ENCODE measurements at regions not wholly inside any gene's neighbourhood (a gene's known extent, or its start where the extent isn't known, plus 50 kb on each side); places are given as distances from the start of the nearest gene placed in this dataset.

GRCh38 chr14:85334316-85334715 is 195.6 kb upstream of the FLRT2 start:
- intact Hi-C loops (cut with DNase I): no loop called here
- H3K4me1 ChIP-seq: no peaks in the 10 kb centered on the region
- no peak for TF ChIP-seq CTCF (IDR thresholded peaks at IDR 0.05)
- no peak overlapping the region for H3K27ac ChIP-seq
- WGBS, 2 donors: 69 to 71% methylated on average over 3 of the region's 3 CpGs
- no peaks in the 10 kb centered on the region for H3K27me3 ChIP-seq
- ATAC-seq: no peak
- H3K9me3 ChIP-seq: no peaks in the 10 kb centered on the region
- no peak overlapping the region for H3K4me3 ChIP-seq
- DNase-seq: no peak
- H3K36me3 ChIP-seq: no peaks in the 10 kb centered on the region
- no peak for FAIRE-seq

- 96 to 97% methylated on average over 1 of the region's 1 CpG for WGBS, 2 donors
- Histone ChIP-seq H3K9me3 (no peaks in the 10 kb centered on the region), H3K4me3 (no peak overlapping the region), H3K27me3 (no peaks in the 10 kb centered on the region), H3K36me3 (no peaks in the 10 kb centered on the region), H3K4me1 (no peaks in the 10 kb centered on the region), H3K27ac (no peak overlapping the region)
- ATAC-seq (no peak), FAIRE-seq (no peak), DNase-seq (no peak)
- intact Hi-C loops (cut with DNase I): no loop called here
- TF ChIP-seq CTCF (IDR thresholded peaks at IDR 0.05): no peak
Observed at GRCh38 chr14:85336257-85336656, 193.7 kb upstream of the FLRT2 start.

GRCh38 chr14:85336817-85337216 is 193.1 kb upstream of the FLRT2 start:
- TF ChIP-seq CTCF (IDR thresholded peaks at IDR 0.05): no peak
- DNase-seq (no peak), FAIRE-seq (no peak), ATAC-seq (no peak)
- Histone ChIP-seq H3K4me3 (no peak overlapping the region), H3K4me1 (no peaks in the 10 kb centered on the region), H3K36me3 (no peaks in the 10 kb centered on the region), H3K27me3 (no peaks in the 10 kb centered on the region), H3K27ac (no peak overlapping the region), H3K9me3 (no peaks in the 10 kb centered on the region)
- WGBS, 2 donors: 72 to 77% methylated on average over 5 of the region's 5 CpGs
- intact Hi-C loops (cut with DNase I): no loop called here

- Histone ChIP-seq H3K27me3 (no peaks in the 10 kb centered on the region), H3K4me1 (no peaks in the 10 kb centered on the region), H3K4me3 (no peak overlapping the region), H3K36me3 (no peaks in the 10 kb centered on the region), H3K27ac (no peak overlapping the region), H3K9me3 (no peaks in the 10 kb centered on the region)
- no peak for FAIRE-seq
- no peak for DNase-seq
- intact Hi-C loops (cut with DNase I): no loop called here
- TF ChIP-seq CTCF (IDR thresholded peaks at IDR 0.05): no peak
- WGBS, 2 donors: 82 to 86% methylated on average over 2 of the region's 2 CpGs
- ATAC-seq: no peak
Observed at GRCh38 chr14:85338895-85339294, 191.0 kb upstream of the FLRT2 start.

GRCh38 chr14:85342858-85343607 is 186.9 kb upstream of the FLRT2 start:
- Histone ChIP-seq H3K36me3 (no peaks in the 10 kb centered on the region), H3K27ac (no peak overlapping the region), H3K27me3 (no peaks in the 10 kb centered on the region), H3K9me3 (no peaks in the 10 kb centered on the region), H3K4me1 (no peaks in the 10 kb centered on the region), H3K4me3 (no peak overlapping the region)
- WGBS, 2 donors: 77 to 81% methylated on average over 3 of the region's 3 CpGs
- FAIRE-seq (no peak), ATAC-seq (no peak), DNase-seq (no peak)
- TF ChIP-seq CTCF (IDR thresholded peaks at IDR 0.05): no peak
- intact Hi-C loops (cut with DNase I): no loop called here
